ENCODE measurements at regions not wholly inside any gene's neighbourhood (a gene's known extent, or its start where the extent isn't known, plus 50 kb on each side); places are given as distances from the start of the nearest gene placed in this dataset.

DNA sequence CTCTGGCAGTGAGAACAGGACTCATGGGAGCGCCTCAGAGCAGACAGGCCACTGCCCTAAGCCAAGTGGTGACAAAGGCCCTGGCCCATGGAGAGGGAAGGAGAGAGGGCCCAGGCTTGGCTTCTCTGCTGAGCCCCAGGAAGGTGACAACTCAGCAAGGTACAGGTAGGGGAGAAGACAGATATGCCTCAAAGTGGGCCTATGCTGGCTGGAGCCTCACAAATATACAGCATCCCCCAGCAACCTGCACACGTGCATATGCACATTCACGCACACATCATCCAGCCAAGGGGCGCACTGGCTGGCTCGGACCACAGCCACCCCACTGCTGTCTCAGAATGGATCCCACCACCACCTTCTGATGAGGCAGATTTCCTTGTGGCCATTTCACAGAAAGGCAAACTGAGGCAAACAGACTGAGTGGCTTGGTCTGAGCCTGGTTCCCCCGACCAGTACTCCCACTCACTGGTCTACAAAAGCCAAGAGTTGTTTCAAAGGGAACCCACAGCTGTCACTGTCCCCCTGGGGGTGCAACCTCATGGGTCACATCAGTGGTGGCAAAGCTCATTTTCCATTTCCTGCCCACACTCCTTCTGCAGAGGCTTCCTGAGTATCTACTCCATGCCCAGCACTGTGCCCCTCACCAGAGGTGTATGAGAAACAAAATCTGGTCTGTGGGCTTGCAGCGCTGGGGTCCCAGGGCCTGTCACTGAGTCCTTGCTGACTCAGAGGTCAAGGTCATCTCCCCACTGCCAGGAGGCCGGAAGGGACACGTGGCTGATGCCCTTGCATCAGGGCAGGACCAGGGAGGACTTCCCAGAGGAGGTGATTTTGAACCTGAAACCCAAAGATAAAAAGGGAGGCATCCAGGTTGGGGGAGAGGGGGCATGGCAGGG is 67.3 kb upstream of the PRR5 start:
- no peak for ATAC-seq (ENCODE audit: low FRiP score)
- DNase-seq (ENCODE audit: low spot score), result no peak

DNA sequence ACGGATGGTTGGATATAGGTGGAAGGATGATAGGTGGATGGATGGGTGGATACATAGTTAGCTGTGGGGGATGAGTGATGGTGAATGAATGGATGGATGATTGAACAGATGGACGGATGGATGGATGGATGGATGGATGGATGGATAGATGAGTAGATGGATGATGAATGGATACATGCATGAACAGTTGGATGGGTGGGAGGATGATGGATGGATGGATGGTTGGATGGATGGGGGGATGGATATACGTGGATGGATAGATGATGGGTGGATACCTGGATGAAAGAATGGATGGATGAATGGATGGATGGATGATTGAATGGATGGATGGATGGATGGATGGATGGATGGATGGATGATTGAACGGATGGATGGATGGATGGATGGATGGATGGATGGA is 68.4 kb upstream of the PRR5 start:
- ATAC-seq (ENCODE audit: low FRiP score), result no peak
- DNase-seq (ENCODE audit: low spot score), result no peak
- TF ChIP-seq, protein P1, sequence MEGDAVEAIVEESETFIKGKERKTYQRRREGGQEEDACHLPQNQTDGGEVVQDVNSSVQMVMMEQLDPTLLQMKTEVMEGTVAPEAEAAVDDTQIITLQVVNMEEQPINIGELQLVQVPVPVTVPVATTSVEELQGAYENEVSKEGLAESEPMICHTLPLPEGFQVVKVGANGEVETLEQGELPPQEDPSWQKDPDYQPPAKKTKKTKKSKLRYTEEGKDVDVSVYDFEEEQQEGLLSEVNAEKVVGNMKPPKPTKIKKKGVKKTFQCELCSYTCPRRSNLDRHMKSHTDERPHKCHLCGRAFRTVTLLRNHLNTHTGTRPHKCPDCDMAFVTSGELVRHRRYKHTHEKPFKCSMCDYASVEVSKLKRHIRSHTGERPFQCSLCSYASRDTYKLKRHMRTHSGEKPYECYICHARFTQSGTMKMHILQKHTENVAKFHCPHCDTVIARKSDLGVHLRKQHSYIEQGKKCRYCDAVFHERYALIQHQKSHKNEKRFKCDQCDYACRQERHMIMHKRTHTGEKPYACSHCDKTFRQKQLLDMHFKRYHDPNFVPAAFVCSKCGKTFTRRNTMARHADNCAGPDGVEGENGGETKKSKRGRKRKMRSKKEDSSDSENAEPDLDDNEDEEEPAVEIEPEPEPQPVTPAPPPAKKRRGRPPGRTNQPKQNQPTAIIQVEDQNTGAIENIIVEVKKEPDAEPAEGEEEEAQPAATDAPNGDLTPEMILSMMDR (IDR thresholded peaks at IDR 0.05), result no peak

More for the DNA sequence above, 67.3 kb upstream of the PRR5 start:
- TF ChIP-seq, protein P1 (IDR thresholded peaks at IDR 0.05), result no peak

DNA sequence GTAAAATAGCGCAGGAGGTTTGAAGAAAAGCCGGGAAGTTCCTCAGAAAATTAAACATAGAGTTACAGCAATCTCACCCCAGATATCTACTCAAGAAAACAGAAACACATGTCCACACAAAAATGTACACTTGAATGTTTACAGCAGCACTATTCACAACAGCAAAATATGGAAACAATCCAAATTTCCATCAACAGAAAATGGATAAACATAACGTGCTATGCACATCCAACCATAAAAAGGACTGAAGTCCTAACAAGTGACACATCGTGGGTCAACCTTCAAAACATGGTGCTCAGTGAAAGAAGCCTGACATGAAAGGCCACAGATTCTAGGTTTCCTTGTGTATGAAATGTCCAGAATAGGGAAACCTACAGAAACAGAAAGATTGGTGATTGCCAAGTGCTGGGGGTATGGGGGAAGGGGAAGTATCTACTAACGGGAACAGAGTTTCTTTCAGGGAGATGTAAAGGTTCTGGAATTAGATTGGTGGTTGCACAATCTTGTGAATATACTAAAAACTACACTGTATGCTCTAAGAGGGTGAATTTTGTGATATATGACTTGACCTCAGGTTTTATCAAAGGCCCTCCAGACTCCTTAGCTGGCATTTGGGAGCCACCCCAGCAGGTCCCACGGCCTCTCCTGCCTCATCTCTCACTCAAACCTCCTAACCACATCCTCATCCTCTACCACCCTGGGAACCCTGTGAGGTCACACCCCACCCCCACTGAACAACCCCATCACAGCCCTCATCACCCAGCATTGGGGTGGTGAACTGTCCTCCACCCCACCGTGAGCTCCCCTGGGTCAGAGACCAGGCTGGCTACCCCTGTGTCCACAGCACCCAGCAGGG is 69.2 kb upstream of the PRR5 start:
- DNase-seq (ENCODE audit: low spot score) (no peak), ATAC-seq (ENCODE audit: low FRiP score) (no peak)
- TF ChIP-seq, protein P1 (IDR thresholded peaks at IDR 0.05), result no peak

DNA sequence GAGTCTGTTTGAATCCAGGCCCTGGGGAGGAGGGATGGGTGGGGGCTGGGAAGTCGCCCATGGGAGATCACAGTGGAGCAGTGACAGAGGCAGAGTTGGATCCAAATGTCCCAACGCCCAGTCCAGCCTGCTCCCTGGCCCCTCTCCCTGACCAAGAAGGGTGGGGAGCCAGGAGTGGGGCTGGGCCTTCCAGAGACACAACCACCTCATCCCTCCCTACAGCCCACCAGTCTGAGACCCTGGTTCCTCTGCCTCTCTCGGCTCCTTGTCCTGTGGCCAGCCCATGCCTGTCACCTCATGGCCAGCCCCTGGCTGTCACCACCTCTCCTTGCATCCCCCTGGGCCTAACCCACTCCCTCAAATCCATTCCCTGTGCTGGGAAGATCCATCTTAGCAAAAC is 71.2 kb upstream of the PRR5 start:
- TF ChIP-seq, protein P1 (IDR thresholded peaks at IDR 0.05), result no peak
- ATAC-seq (ENCODE audit: low FRiP score), result no peak
- DNase-seq (ENCODE audit: low spot score), result no peak

DNA sequence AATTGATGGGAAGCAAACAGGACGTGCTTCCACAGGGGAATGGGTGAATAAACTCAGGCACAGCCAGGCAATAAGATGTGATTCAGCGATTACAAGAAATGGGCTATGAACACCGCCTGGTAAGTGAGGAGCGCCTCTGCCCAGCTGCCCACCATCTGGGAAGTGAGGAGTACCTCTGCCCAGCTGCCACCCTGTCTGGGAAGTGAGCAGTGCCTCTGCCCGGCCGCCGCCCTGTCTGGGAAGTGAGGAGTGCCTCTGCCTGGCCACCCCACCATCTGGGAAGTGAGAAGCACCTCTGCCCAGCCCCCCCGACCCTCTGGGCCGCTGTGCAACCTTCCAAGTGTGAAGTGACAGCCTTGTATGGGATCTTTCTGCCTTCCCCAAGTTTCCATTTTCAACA is 73.2 kb upstream of the PRR5 start:
- ATAC-seq (ENCODE audit: low FRiP score) (no peak), DNase-seq (ENCODE audit: low spot score) (no peak)
- TF ChIP-seq, protein P1 (IDR thresholded peaks at IDR 0.05), result no peak

DNA sequence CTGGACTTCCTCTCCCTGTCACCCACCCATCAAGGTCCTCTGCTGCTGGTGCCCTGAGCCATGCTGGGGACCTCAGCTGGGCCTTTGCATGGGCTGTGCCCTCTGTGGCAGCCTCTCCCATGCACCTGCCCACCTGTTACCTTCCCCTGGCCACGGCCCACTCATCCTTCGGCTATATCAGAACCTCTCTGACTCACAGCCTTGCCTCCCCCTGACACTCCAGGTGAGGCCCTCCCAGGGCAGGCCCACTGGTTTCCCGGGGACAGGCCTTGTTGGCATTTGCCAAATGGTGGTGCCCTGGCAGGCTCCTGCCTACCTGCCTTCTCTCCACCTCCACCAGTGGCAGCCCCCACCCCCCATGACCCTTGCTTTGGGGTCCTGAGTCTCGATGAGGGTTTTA is 73.7 kb upstream of the PRR5 start:
- TF ChIP-seq, protein P1 (IDR thresholded peaks at IDR 0.05), result no peak
- DNase-seq (ENCODE audit: low spot score), result no peak
- no peak for ATAC-seq (ENCODE audit: low FRiP score)

All from omental fat pad (tissue), 3 donors.